K562 (cell line): ENCODE measurements at regions not wholly inside any gene's neighbourhood (a gene's known extent, or its start where the extent isn't known, plus 50 kb on each side); places are given as distances from the start of the nearest gene placed in this dataset.

Experiments
- ATAC-seq: fragments of 200-7000 bp; cut with Tn5 transposase; 3 replicates; pipeline ENCODE4 v1.9.1; 2020; ENCODE audit warnings: moderate library complexity
- BruUV-seq: library from RNA; stranded (reverse); fragments of 400-500 nt; replicated peaks from 2 replicates; lab custom pipeline; 2021; lab: Mats Ljungman, UMichigan
- CTCF ChIA-PET: fragments of 300-600 bp; formaldehyde crosslinking; extraction: SDS; loops from one replicate; lab custom pipeline; 2021; ENCODE audit warnings: low intra/inter-chr PET ratio; lab: Yijun Ruan, JAX
- POLR2A ChIA-PET: fragments of 300-600, 350-650 bp; sonication (Branson Sonifier 250); formaldehyde crosslinking; extraction: SDS; loops from one replicate; lab custom pipeline; 2021; ENCODE audit warnings: antibody characterized with exemption, inconsistent platforms; lab: Yijun Ruan, JAX
- DNase-seq, 4 experiments: peaks; one replicate each; pipeline versions ENCODE4 v3.0.0 to v3.0.0-alpha.2; 2011 to 2018; ENCODE audit warnings: low spot score in 3 of 4, mixed read lengths in 3 of 4; ENCODE audit errors: extremely low read depth in 1 of 4
- FAIRE-seq: peaks from 2 replicates; lab custom pipeline; 2011; peaks lifted over from hg19 to GRCh38; lab: Jason Lieb, UNC
- H2AFZ ChIP-seq: 2 replicates; pipeline ENCODE4 v1.6.0; 2011; ENCODE audit warnings: low read depth, low read length, control low read depth, inconsistent platforms
- H3K27ac ChIP-seq: fragments of 200-600 bp; 3 replicates; pipeline ENCODE4 v1.8.0; 2011; ENCODE audit warnings: low read depth, mild to moderate bottlenecking, control low read depth, inconsistent platforms, low read length, moderate library complexity, mixed read lengths; ENCODE audit errors: extremely low read depth
- H3K27me3 ChIP-seq, 2 experiments: fragments of 300-600 bp in 1 of 2; 2 replicates in 1 of 2; 3 replicates in 1 of 2; pipeline versions ENCODE4 v1.6.0 to v1.8.0; 2011; ENCODE audit warnings: inconsistent platforms in 2 of 2, low read length in 2 of 2, mild to moderate bottlenecking in 1 of 2, mixed read lengths in 1 of 2, moderate library complexity in 1 of 2; ENCODE audit not compliant: control insufficient read depth in 2 of 2, insufficient read depth in 2 of 2
- H3K36me3 ChIP-seq: fragments of 300-600 bp; 3 replicates; pipeline ENCODE4 v1.8.0; 2011; ENCODE audit warnings: mild to moderate bottlenecking, low read length, inconsistent platforms; ENCODE audit not compliant: control insufficient read depth, insufficient read depth
- H3K4me1 ChIP-seq, 2 experiments: fragments of 200-600 bp in 1 of 2; replicated peaks in 1 of 2; 2 replicates in 1 of 2; 3 replicates in 1 of 2; pipeline versions ENCODE4 v1.5.1 to v1.8.0; 2011; ENCODE audit warnings: inconsistent platforms in 2 of 2, low read length in 2 of 2, mild to moderate bottlenecking in 1 of 2, mixed read lengths in 1 of 2, moderate library complexity in 1 of 2; ENCODE audit not compliant: control insufficient read depth in 2 of 2, insufficient read depth in 2 of 2
- H3K4me2 ChIP-seq: 2 replicates; pipeline ENCODE4 v1.6.1; 2011; ENCODE audit warnings: low read length, control low read depth, inconsistent platforms, mixed read lengths; ENCODE audit not compliant: insufficient read depth
- H3K4me3 ChIP-seq: fragments of 200-600 bp; sonication (generic), shearing (Covaris generic); 2 replicates; pipeline ENCODE4 v1.5.1; 2016; ENCODE audit warnings: control low read depth, inconsistent platforms
- H3K79me2 ChIP-seq: fragments of 200-600 bp; 3 replicates; pipeline ENCODE4 v1.8.0; 2011; ENCODE audit warnings: low read length, inconsistent platforms; ENCODE audit not compliant: control insufficient read depth, insufficient read depth
- H3K9ac ChIP-seq, 2 experiments: 2 replicates each; pipeline versions ENCODE4 v1.6.0 to v1.6.1; 2011; ENCODE audit warnings: low read depth in 2 of 2, low read length in 2 of 2, control low read depth in 1 of 2, inconsistent platforms in 1 of 2, mild to moderate bottlenecking in 1 of 2, mixed read lengths in 1 of 2; ENCODE audit not compliant: insufficient read depth in 1 of 2
- H3K9me1 ChIP-seq: one replicate; pipeline ENCODE4 v1.6.0; 2011; ENCODE audit warnings: inconsistent platforms, mild to moderate bottlenecking, low read length, moderate library complexity; ENCODE audit not compliant: control insufficient read depth, insufficient read depth
- H3K9me3 ChIP-seq: replicated peaks from 2 replicates; pipeline ENCODE4 v1.5.1; 2011; ENCODE audit warnings: low read depth, low read length, inconsistent platforms; ENCODE audit not compliant: control insufficient read depth, insufficient read depth
- H4K20me1 ChIP-seq: replicated peaks from 2 replicates; pipeline ENCODE4 v1.6.1; 2011; ENCODE audit warnings: low read length, inconsistent platforms, mixed read lengths; ENCODE audit not compliant: control insufficient read depth, insufficient read depth
- FOXA3 ChIP-seq, 2 experiments: fragments of 450-650 bp in 1 of 2; sonication (generic) in 1 of 2; formaldehyde crosslinking; IDR thresholded peaks in 1 of 2; conservative IDR thresholded peaks in 1 of 2; 2 replicates each; pipeline versions ENCODE4 v1.4.0 to v1.8.0; 2020 to 2022; ENCODE audit warnings: mild to moderate bottlenecking in 2 of 2, missing genetic modification reagents in 1 of 2
- FOXP1 ChIP-seq: sonication (generic); formaldehyde crosslinking; IDR thresholded peaks from 2 replicates; pipeline ENCODE4 v1.8.0; 2022; ENCODE audit warnings: mild to moderate bottlenecking, missing genetic modification reagents
- NBN ChIP-seq: fragments of 450-650 bp; IDR thresholded peaks from 2 replicates; pipeline ENCODE4 v1.6.1; 2016; ENCODE audit warnings: low read depth, mild to moderate bottlenecking
- POLR3A ChIP-seq: IDR thresholded peaks from 2 replicates; pipeline ENCODE4 v1.6.1; 2011; ENCODE audit warnings: borderline replicate concordance, mild to moderate bottlenecking, moderate library complexity; ENCODE audit not compliant: insufficient read length, insufficient read depth; ENCODE audit errors: extremely low read depth
- SPI1 ChIP-seq: IDR thresholded peaks from 2 replicates; pipeline ENCODE4 v1.6.1; 2011; ENCODE audit warnings: low read depth, low read length, control low read depth, borderline replicate concordance
- WGBS: fragments of 100-300 bp; shearing (Covaris generic); methylation state at CpG from one replicate; pipeline ENCODE4 v1.1.6; 2016; ENCODE audit warnings: low coverage, mixed read lengths; ENCODE audit not compliant: insufficient coverage; ENCODE audit errors: missing lambda C conversion rate; 5-methylcytosine and 5-hydroxymethylcytosine counted together
- in situ Hi-C: fragments of 300-500 bp; cut with MboI; formaldehyde crosslinking; loops from 4 replicates; pipeline ENCODE4 v1.15.0; 2018; ENCODE audit warnings: inconsistent platforms, mixed read lengths
- intact Hi-C: fragments of 100-400 bp; cut with micrococcal nuclease; formaldehyde crosslinking; loops from 2 replicates; pipeline ENCODE4 v1.14.2; 2022
- TF ChIP-seq, protein P1 (sequence below): IDR thresholded peaks from 2 replicates; pipeline ENCODE4 v1.6.1; 2016; ENCODE audit warnings: missing genetic modification characterization, missing compliant biosample characterization

DNA sequence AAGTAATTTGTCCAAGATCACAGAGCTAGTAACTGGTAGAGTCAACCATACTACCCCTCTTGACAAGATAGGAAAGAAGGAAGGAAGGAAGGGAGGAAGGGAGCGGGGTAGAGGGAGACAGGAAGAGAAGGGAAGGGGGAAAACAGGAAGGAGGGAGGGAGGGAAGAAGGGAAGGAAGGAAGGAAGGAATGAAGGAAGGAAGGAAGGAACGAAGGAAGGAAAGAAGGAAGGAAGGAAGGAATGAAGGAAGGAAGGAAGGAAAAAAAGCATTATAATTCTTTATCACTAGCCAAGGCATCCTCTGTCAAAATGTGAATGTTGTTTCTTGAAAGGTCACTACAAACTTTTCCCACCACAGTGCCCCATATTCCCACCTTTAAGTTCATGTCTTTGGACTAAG lies 223.6 kb downstream of the SHQ1 start:
- no peaks in the 10 kb centered on the region for H3K27me3 ChIP-seq
- no CpG with 5 or more reads among the region's 2 CpGs for WGBS
- no peak overlapping the region for H3K9ac ChIP-seq
- intact Hi-C loops (no loop called here), in situ Hi-C loops (no loop called here)
- no peak for ATAC-seq
- H2AFZ ChIP-seq = no peak overlapping the region
- H3K4me2 ChIP-seq = no peak overlapping the region
- ChIA-PET CTCF (no interaction called here), POLR2A (interaction anchor here (1.0 kb wide), 1 partner anchor 24 kb away, joined by 3 read pairs; no protein-coding TSS in a partner anchor)
- H3K9me1 ChIP-seq = no peaks in the 10 kb centered on the region
- no peaks in the 10 kb centered on the region for H4K20me1 ChIP-seq
- H3K79me2 ChIP-seq = no peaks in the 10 kb centered on the region
- no peaks in the 10 kb centered on the region for H3K36me3 ChIP-seq
- no peak overlapping the region for H3K27ac ChIP-seq
- no peak for TF ChIP-seq NBN
- TF ChIP-seq FOXA3 (CRISPR knock-in tag; conservative IDR thresholded peaks at IDR 0.05 in 1 of 2, IDR thresholded peaks at IDR 0.05 in 1 of 2) = no peak
- TF ChIP-seq, protein P1, sequence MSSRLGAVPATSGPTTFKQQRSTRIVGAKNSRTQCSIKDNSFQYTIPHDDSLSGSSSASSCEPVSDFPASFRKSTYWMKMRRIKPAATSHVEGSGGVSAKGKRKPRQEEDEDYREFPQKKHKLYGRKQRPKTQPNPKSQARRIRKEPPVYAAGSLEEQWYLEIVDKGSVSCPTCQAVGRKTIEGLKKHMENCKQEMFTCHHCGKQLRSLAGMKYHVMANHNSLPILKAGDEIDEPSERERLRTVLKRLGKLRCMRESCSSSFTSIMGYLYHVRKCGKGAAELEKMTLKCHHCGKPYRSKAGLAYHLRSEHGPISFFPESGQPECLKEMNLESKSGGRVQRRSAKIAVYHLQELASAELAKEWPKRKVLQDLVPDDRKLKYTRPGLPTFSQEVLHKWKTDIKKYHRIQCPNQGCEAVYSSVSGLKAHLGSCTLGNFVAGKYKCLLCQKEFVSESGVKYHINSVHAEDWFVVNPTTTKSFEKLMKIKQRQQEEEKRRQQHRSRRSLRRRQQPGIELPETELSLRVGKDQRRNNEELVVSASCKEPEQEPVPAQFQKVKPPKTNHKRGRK (tag) = peak; percentile 78
- TF ChIP-seq FOXP1 (CRISPR knock-in tag) = no peak
- no peaks in the 10 kb centered on the region for H3K9me3 ChIP-seq
- peaks cover 1 to 4% of the 10 kb centered on the region in 2 experiments; a peak in 4 of 5 replicates for H3K4me1 ChIP-seq
- BruUV-seq = no TSS peak
- H3K4me3 ChIP-seq = no peak overlapping the region
- FAIRE-seq = no peak
- DNase-seq = no peak

DNA sequence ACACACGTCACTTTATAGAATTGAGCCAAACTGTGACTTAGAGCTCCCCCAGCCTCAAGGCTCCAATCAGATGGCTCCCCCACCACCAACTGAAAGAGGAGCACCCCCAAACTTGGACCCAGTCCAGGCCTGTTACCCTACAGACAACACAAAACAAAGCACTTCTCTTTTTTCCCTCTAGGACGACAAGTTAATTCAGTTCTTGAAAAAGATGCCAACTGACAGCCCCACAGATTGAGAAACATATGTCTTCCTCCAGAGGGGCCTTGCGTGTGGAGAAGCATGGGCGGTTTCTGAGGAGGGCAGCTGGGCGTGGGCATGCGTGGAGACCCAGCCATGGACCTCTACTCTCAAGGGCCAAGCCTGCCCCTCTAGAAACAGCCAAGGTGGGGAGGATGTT lies 229.5 kb downstream of the SHQ1 start:
- Histone ChIP-seq H3K36me3 (no peaks in the 10 kb centered on the region), H3K27me3 (no peaks in the 10 kb centered on the region), H3K79me2 (no peaks in the 10 kb centered on the region), H3K9me1 (no peaks in the 10 kb centered on the region), H3K9ac (no peak overlapping the region), H4K20me1 (no peaks in the 10 kb centered on the region), H3K4me1 (peaks cover 0 to 16% of the 10 kb centered on the region in 2 experiments; a peak in 3 of 5 replicates), H3K4me3 (no peak overlapping the region), H3K9me3 (no peaks in the 10 kb centered on the region), H3K27ac (no peak overlapping the region), H2AFZ (no peak overlapping the region), H3K4me2 (no peak overlapping the region)
- ChIA-PET CTCF (no interaction called here), POLR2A (interaction anchor here (1.1 kb wide), 1 partner anchor 13 kb away, joined by 3 read pairs; no protein-coding TSS in a partner anchor)
- DNase-seq = no peak
- no TSS peak for BruUV-seq
- no peak for ATAC-seq
- intact Hi-C loops (no loop called here), in situ Hi-C loops (no loop called here)
- TF ChIP-seq POLR3A = no peak
- TF ChIP-seq SPI1 = peak; percentile 42; the same call in 1 of the 2 replicates
- FAIRE-seq = no peak
- WGBS = 34% methylated on average over 4 of the region's 6 CpGs
